ENCODE measurements at regions not wholly inside any gene's neighbourhood (a gene's known extent, or its start where the extent isn't known, plus 50 kb on each side); places are given as distances from the start of the nearest gene placed in this dataset.
"Not testable (repeated sequence)": the region's sequence is repeated elsewhere in the genome, so short reads cannot be mapped to it uniquely, and the experiment has no call there.

- no peak for DNase-seq
Measured at GRCh38 chr18:32884543-32884942, 111.7 kb upstream of the KLHL14 start.

- peak; percentile 5 for DNase-seq
Measured at GRCh38 chr18:32881009-32881408, 108.2 kb upstream of the KLHL14 start.

GRCh38 chr18:32879497-32879896, 106.7 kb upstream of the KLHL14 start:
- no peak for DNase-seq

GRCh38 chr18:32878436-32878835, 105.6 kb upstream of the KLHL14 start:
- DNase-seq, result no peak

GRCh38 chr18:32877371-32877770, 104.5 kb upstream of the KLHL14 start:
- no peak for DNase-seq

GRCh38 chr18:32875625-32876024, 102.8 kb upstream of the KLHL14 start:
- DNase-seq, result no peak

- no peak for DNase-seq
Measured at GRCh38 chr18:32871786-32872185, 99.0 kb upstream of the KLHL14 start.

GRCh38 chr18:32870611-32871010, 97.8 kb upstream of the KLHL14 start:
- DNase-seq, result no peak

- no peak for DNase-seq
Measured at GRCh38 chr18:32868406-32868805, 95.6 kb upstream of the KLHL14 start.

GRCh38 chr18:32867936-32868335, 95.1 kb upstream of the KLHL14 start:
- DNase-seq, result no peak

GRCh38 chr18:32867330-32867729, 94.5 kb upstream of the KLHL14 start:
- DNase-seq, result no peak

GRCh38 chr18:32862031-32862430, 89.2 kb upstream of the KLHL14 start:
- not testable (repeated sequence) for DNase-seq

- no peak for DNase-seq
Measured at GRCh38 chr18:32851936-32852335, 79.1 kb upstream of the KLHL14 start.

GRCh38 chr18:32848826-32849225, 76.0 kb upstream of the KLHL14 start:
- DNase-seq, result no peak

- DNase-seq, result no peak
Measured at GRCh38 chr18:32847691-32848090, 74.9 kb upstream of the KLHL14 start.

- DNase-seq, result no peak
Measured at GRCh38 chr18:32846896-32847295, 74.1 kb upstream of the KLHL14 start.

- no peak for DNase-seq
Measured at GRCh38 chr18:32840962-32841361, 68.1 kb upstream of the KLHL14 start.

GRCh38 chr18:32835951-32836350, 63.1 kb upstream of the KLHL14 start:
- DNase-seq, result no peak

- DNase-seq, result no peak
Measured at GRCh38 chr18:32831781-32832180, 59.0 kb upstream of the KLHL14 start.

- no peak for DNase-seq
Measured at GRCh38 chr18:32823226-32823625, 50.4 kb upstream of the KLHL14 start.

Measured in SHP77 treated with DMSO at 0.1 percent for 48 hours (cell line).